Central memory CD4-positive, alpha-beta T cell (primary cell): ENCODE measurements at regions not wholly inside any gene's neighbourhood (a gene's known extent, or its start where the extent isn't known, plus 50 kb on each side); places are given as distances from the start of the nearest gene placed in this dataset.
A peak's percentile ranks its signal among the peaks of the same experiment; 100 is the strongest.

ENCODE experiments used
- DNase-seq: peaks from one replicate; pipeline ENCODE4 v3.0.0; 2022

DNA sequence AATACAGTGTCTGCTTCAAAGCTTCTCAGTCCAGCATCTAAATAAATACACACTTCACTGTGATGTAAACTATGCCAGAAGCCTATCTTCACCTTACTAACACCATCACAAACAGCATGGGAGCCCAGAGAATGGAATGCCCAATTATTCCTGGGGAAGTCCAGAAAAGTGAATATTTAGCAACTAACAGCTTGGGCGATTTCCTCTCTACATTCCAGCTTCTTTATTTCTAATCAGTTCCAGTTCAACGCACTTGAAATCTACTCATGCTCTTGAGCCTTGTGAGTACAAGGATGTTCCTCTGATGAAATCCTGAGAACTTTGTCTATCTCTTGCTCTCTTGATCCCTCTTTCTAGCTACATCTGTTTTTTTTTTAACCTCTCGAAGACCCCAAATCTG, 100.4 kb upstream of the C9orf72 start:
- no peak for DNase-seq

DNA sequence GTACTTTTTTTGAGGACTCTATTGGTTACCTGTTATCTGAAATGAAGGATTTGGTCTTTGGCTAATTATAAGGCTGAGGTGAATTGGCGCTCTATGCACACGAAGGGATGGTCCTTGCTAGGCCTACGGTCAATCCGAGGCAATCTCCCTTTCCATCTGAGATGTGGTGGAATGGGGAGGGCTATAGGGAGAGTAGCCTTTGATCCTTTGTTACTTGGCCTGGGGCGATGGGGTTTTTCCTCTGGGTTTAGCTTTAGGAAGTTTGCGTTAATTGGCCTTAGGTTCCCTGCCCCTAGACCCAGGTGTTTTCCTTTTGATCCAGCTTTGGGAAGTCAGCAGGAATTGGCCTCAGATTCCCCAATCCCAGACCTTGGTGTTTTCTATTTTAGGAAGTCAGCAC, 102.1 kb upstream of the C9orf72 start:
- DNase-seq, result no peak

DNA sequence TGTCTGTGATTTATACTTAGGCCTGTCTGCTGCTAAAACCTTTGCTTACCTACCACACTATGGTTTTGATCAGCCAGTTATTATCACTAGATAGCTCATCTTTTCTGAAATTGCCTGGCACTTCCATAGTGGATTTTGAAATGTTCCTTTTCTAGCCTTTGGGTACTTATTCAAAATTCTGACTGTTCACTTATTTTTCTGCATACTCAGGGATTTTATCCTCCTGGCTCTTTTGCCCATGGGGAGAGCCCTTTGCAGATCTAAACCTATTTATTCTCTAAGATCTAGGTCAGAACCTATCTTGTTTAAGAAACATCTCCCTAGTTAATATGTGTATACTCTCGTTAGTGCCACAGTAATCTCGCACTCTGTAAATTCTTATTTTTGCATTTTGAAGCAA, 103.5 kb upstream of the C9orf72 start:
- no peak for DNase-seq

DNA sequence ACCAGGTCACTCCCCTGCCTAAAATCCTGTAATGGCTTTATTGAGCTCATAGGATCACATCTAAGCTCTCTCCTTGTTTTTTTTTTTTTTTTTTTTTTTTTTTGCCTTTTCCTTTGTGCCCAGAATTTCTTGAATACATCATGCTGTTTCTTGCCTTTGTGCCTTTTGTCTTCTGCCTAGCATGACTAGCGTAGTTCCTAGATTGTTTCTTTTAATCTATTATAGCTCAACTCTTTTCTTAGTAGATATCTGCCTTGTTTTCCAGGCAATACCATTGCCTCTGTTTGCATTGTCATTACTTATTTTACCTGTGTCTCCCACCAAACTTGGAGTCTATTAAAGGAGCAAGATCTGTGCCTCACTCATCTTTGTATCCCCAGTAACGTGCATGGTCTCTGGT, 106.1 kb upstream of the C9orf72 start:
- DNase-seq, result no peak

DNA sequence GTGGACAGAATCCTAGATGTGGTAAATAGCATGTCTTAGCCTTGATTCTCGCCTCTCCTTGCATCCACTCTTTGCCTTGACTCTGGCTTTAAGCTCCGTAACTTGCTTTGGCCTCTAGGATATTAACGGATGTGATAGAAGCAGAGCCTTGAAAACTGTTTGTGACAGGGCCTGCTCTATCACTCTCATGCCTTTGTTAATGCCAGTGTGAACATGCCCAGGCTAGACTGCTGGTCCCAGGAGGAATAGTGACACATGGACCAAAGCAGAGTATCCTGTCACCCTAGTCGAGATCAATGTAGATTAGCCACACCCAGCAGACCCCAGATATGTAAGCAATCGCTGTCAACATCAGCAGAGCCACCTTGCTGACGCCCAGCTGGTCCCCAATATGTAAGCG, 109.9 kb upstream of the C9orf72 start:
- DNase-seq, result no peak

DNA sequence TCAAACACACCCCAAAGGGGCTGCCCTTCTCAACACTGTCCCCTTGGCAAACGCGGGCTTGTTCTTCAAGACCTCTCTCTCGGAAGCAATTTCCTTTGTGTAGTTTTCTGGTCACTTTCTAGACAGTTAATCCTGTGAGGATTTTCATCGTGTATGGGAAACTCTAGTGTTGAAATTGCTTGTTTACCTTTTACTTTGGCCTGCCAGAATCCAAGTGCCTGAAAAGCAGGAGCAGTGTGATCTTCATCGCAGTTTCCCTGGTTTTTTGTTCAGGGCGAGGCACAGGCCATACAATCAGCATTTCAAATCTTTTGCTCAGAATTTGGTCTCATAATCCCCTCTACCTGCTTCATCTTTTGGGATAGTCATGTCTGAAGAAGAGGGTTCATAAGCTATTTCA, 115.7 kb upstream of the C9orf72 start:
- no peak for DNase-seq

DNA sequence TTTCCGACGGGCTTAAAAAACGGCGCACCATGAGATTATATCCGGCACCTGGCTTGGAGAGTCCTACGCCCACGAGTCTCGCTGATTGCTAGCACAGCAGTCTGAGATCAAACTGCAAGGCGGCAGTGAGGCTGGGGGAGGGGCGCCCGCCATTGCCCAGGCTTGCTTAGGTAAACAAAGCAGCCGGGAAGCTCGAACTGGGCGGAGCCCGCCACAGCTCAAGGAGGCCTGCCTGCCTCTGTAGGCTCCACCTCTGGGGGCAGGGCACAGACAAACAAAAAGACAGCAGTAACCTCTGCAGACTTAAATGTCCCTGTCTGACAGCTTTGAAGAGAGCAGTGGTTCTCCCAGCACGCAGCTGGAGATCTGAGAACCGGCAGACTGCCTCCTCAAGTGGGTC, 117.5 kb upstream of the C9orf72 start:
- DNase-seq, result peak; percentile 6

DNA sequence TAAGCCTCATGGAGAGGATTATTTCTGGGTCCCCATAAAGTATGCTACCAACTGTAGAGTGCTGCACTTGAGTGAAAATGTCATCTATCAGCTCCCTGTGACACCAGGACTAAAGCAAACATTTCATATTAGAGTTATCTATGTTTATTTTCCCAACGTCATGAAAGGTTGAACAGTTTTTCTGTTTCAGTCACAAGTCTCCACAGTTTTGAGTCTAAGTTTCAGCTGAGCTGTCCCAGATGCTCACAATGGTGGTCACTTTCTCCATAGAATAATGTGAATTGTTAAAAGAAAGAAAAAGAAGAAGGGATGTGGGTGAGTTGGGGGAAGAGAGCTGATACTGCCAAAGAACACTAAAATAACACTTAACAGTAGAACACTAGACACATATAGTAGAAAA, 126.3 kb upstream of the C9orf72 start:
- DNase-seq, result no peak

DNA sequence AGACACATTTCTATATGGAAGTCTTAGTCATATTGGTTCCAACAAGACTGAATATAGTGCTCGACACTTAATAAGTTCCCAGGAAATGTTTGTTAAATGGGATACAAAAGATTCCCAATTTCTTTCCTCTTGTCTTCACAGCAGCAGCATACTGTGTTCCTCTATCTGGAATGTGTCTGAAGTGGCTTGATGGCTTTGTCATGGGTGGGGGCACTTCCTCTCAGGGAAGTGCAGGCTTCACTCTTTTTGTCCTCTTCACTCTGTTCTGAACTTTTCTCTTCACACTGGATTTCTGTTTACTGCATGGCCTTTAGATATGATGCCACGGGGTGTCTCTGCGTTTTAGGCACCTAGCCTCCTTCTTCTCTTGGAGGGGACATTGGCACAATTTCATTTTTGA, 127.7 kb upstream of the C9orf72 start:
- DNase-seq, result no peak

DNA sequence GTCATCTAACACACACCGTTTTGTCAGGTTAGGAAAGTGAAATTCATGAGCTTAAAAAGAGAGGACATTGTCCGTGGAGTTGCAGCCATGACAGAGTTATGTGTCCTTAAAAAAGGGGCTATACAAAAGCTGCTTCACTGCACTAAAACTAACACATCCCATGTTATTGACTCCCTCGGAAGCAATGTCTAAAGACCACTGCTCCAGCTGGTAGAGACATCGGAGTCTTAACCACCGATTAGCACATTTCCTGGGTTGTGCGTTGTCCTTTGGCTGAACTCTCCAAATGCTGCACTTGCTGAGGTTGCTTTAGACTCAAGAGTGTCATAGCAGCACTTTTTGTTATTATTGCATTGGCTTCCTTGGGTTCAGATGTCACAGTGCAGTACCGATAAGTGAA, 128.3 kb upstream of the C9orf72 start:
- no peak for DNase-seq

DNA sequence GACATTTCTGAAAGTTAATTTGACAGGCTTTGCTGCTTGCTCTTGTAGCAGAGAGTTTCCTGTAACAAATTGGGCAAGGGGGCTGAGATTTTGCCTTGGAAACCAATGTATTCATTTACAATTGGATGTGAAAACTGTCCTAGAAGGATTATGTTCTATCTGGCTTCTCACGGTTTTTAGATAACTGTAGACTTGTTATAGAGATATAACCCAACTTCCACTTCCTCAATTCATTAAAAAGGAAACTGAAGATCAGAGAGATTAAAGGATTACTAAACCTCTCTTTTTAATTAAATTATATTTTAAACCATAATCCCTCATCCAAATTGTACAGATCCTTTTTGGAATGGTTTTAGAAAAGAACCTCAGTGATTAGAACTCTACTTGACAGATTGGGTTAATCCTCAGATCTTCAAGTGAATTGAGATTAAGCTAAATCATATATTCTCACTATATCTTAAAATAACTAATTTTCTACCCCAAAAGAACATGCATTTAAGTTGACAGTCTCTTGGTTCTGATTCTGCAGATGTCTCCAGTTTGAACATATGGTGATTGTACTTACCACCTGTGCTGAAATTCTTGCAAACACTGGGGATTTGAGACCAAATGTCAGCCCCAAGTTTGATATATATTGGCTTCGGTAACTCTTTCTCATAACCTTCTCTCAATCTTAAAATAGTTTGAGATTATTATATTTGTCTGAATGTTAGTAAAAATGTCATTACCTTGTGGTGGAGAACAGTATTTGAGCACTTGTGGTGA, 130.1 kb upstream of the C9orf72 start:
- DNase-seq, result no peak

DNA sequence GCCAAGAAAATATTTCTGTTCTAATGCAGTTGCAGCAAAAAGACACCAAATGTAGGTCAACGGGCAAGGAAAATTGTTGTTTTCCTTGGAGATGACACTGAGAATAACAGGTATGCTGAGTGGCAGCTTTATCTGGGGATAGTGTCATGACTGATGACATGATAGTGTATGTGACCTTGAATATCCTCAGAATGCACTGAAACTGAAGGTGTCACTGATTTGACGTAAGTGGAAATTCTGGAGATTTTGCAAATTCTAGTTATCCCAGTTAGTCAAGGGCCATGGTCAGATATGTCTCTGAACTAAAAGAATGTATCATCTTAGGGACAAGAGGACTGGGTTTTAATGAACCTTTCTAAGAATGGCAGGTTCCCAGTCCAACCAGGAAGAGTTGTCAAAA, 138.0 kb upstream of the C9orf72 start:
- DNase-seq, result no peak

DNA sequence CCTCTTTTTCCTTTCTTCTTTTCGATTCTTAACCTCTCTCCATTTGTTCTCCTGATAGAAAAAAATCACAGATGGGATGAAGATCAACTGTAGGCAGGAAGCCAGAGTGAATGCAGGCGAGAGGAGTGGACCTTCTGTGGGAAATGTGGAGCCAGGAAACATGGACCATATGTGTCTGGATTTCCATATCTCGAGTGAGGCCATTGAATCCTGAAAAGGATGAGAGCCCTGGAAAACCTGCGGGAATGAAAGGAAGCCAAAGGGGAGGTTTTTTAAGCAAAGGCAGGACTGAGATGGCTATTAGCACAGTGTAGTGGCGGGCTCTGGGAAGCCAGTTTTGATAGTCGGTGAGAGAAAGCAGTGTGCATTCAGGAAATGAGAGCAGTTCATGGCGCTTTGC, 139.5 kb upstream of the C9orf72 start:
- no peak for DNase-seq

DNA sequence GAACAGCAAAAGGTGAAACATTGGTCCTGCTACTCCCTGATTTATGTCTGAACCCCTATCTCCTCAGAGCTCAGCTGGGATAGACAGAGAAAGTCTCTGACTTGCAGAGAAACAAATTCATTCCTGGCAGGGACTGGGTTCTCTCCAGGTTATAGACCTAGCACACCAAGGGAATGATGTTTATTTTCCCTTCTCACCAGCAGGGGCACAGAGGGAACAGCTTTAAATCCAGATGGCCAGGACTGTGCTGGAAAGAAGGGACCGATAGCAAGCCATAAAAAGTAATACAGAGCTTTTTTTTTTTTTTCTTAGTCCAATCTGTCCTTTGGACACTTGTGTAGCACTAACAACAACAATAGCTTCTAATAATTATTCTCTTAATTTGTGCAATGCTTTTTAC, 141.1 kb upstream of the C9orf72 start:
- no peak for DNase-seq

DNA sequence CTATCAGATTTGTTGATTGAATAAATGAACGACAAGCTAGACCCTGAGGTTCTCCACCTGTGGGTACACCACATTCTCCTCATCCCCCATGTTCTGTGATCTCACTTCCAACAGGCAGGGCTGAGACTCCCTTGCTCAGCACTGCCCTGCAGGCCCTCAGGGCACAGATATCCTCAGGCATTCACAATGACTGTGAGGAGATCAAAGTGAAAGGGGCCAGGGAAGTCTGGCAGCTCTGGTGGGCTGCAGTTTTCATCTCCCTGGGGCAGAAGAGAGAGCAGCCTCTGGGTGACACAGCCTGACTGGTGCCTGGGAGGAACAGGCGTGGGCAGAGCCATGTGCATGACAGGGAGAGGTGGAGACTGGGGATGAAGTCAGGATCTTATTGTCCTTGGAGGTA, 142.4 kb upstream of the C9orf72 start:
- DNase-seq, result no peak

DNA sequence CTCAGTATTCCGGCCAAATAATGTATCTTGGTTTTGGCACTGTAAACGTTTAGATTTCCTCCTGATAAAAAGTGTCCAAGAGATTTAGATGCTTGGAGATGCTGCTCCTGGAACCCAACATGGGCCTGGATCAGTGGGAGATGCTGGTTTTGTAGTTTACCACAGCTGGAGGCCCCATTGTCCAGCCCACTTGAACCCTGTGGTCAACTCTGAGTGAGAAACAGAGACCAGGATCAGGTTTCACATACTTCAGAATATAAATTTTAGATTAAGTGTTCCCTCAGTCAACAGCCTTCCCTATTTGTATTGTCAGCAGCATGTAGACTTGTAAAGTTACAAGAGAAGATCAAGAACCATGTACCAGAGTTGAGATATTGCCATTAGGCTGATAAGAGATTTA, 144.7 kb upstream of the C9orf72 start:
- no peak for DNase-seq

DNA sequence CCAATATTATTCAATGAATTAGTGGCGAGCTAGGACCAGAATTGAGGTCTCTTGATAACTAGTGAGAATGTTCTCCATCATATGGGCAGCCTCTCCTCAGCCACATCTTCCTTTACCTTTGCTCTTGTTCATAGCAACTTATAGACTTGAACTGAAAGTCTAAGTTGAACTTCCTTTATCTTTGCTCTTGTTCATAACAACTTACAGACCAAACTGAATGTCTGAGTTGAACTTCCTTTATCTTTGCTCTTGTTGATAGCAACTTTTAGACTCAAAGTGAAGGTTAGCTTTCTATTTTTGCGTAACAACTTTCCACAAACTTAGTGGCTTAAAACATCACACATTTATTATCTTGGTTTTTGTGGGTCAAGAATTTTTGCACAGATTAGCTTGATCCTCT, 146.4 kb upstream of the C9orf72 start:
- no peak for DNase-seq

DNA sequence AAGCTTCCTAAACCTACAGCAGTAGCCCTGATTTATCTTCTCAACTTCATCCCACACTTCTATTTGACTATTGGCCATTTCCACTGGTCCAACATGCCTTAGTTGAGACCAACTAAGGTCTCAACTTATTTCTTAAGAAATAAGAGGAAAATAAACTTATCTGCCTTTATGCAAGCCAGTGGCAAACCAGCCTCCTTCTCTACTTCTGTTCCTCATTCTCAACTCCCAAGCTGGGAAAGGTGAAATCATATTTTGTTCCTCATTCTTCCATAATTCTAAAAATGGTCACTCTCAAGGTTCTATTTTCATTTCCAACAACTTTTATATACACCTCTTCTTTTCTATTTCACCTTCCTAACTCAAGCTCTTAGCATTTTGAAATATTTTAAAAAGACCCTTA, 149.6 kb upstream of the C9orf72 start:
- DNase-seq, result no peak

DNA sequence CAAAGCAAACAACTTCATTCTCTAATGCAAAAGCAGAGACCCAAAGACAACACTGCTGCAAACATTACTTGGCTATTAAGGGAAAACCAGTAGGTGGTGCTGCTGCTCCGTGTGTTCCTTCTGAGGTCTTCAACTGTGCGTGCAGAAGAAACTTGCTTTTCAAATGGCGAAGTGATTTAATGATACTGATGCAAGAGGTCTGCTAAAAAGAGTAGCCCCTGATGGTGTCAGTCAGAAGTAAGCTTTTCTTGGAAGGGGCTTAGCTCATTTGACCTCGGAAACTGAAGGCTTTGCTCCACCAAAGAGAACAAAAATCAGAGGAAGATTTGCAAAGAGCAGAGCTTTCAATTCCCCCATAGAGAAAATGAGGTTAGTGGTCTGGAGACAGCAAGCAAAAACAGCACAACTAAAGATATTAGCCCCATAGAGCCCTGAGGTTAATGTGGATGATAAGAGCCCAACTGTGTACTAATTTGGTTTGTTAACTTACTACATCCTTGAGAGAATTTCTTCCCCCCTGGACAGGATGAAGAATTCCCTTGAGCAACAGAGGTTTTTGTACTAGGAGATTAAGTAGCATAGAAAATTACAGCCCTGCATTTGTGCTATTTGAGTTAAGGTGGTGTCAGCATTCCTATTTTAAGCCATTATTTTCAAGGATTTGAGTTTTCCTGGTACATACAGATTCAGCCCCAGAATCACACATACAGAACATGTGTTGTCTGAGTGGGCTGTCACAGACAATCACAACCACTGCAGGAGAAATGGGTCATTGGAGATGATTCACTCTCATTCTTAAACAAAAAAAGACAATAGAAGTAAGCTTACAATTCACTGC, 153.2 kb upstream of the C9orf72 start:
- peak; percentile 2 for DNase-seq

DNA sequence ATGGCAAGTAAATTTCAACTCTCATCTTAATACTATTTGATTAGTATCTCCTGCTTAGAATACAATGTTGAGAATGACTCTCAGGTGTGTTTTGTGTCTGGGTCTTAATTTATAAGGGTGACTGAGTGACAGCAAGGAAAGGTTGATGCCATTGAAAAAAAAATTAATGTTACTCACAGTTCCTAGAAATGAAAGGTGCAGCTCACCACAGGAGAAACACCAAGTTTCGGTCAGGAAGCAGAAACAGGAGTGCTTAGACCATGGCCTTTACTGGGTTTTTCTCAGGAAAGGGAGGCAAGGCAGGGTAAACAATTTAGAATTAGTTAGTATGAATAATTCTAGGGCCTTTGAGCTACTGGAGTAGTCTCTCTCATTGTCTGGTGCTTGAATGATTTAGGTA, 159.2 kb upstream of the C9orf72 start:
- DNase-seq, result no peak

DNA sequence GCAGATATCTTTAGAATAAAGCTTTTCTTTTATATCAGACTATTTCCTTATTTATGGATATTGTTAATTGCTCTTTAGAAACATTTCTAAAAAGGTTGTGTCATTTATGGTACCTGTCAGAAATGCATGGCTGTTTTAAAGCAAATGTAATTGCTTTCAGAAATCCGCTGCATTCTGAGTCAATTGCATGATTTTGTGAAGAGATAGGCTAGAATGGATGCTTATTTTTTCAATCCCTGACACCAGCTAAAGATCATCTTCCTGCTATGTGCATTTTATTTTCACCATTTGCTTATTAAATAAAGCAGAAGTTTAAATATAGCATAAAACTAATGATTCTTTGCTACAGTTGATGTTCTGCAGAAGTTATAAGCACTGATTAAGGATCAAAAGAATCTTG, 170.2 kb upstream of the C9orf72 start:
- DNase-seq, result no peak

DNA sequence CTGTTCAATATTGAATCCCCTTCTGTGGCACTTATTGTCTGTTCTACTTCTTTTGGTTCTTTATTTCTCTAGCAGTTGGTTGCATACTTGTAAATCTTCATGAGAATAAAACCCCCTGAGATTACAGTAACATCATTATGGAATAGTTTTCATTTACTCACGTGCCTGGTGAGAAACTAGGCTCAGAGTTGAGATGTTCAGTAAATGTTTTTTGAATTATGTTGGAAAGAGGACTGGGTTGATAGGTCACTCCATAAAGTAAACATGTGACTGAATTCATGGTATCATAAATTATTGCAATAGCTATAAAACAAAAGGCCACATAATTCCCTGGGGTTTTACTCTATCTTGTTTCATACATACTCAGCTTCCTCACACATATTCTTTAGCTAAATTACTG, 174.2 kb upstream of the C9orf72 start:
- DNase-seq, result no peak

DNA sequence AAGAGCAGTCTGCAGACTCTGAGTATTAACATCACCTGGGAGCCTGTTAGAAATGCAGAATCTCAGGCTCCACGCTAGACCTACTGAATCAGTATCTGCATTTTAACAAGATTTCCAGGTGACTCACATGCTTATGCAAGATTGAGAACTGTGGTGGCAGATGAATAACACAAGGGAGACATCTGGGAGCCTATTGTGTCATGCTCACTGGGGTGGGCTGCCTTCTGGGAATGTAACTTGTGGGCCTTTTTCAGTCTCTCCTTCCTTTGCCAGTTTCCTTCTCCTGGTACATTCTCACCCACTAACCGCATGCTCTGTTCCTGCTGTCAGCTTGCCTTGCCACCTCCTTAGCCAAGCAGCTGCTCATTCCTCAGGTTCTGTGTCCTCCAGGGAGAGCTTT, 176.6 kb upstream of the C9orf72 start:
- DNase-seq, result no peak

DNA sequence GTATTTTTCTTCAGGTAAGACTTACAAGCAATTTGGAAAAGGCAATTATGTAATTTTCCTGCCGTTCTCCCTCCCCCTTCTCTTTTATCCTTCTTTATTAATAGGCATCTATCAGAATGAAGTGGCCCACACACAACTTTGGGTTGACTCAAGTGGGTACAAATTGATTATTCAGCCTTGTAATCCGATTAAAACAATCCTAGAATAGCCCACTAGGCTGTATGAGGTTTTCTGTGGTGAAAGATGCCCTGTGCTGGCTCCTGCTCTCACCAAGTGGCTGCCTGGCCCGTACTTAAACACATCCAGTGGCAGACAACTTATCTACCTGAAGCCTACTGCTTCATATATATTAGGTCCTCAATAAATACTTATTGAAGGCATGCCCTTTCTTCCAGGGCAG, 177.3 kb upstream of the C9orf72 start:
- DNase-seq, result no peak

DNA sequence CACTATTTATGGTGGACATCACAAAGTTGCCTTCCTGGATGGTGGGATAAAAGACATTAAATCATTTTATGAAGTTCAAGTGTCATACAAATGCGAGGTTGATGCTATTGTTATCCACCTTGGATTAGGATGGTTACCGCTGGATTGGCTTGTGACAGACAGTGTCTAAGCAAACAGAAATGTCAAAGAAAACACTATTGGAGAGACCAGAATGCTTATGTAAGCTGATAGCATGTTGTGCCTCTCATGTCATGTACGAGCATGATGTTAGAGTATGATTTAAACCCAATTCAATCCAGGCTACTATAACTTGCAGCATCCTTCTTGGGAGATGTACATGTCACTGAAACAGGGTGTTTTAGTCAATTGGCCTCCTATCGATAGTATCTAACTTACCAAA, 178.8 kb upstream of the C9orf72 start:
- no peak for DNase-seq
